PC-9 (cell line): ENCODE measurements at regions not wholly inside any gene's neighbourhood (a gene's known extent, or its start where the extent isn't known, plus 50 kb on each side); places are given as distances from the start of the nearest gene placed in this dataset.

Source experiments
- BruUV-seq: library from RNA; stranded (reverse); fragments of 400-500 nt; replicated peaks from 2 replicates; lab custom pipeline; 2021; lab: Mats Ljungman, UMichigan
- CTCF ChIA-PET: fragments of 300-600 bp; sonication (Branson Sonifier 250); formaldehyde crosslinking; loops from one replicate; lab custom pipeline; 2022; ENCODE audit warnings: antibody characterized with exemption; lab: Charles Lee
- POLR2A ChIA-PET: fragments of 300-600 bp; sonication (Branson Sonifier 250); formaldehyde crosslinking; loops from one replicate; lab custom pipeline; 2022; ENCODE audit warnings: antibody characterized with exemption; ENCODE audit not compliant: unreplicated experiment; lab: Charles Lee
- DNase-seq, 2 experiments: peaks; one replicate each; pipeline versions ENCODE4 v3.0.0 to v3.0.0-alpha.2; 2015 to 2022; ENCODE audit warnings: mixed read lengths in 1 of 2
- H2AFZ ChIP-seq: fragments of 200-600 bp; sonication (generic); 2 replicates; pipeline ENCODE4 v1.8.1; 2017; ENCODE audit warnings: antibody characterized with exemption
- H3F3A ChIP-seq: fragments of 200-600 bp; sonication (generic); 2 replicates; pipeline ENCODE4 v1.8.1; 2017; ENCODE audit warnings: antibody characterized with exemption, mild to moderate bottlenecking, low read depth; ENCODE audit not compliant: insufficient read depth
- H3K27ac ChIP-seq: fragments of 200-600 bp; sonication (generic); 2 replicates; pipeline ENCODE4 v1.6.1; 2016; ENCODE audit warnings: mixed run types
- H3K27me3 ChIP-seq: fragments of 200-600 bp; sonication (generic); 2 replicates; pipeline ENCODE4 v1.6.1; 2016; ENCODE audit warnings: low read depth, mixed run types; ENCODE audit not compliant: insufficient read depth
- H3K36me3 ChIP-seq: fragments of 200-600 bp; sonication (generic); 2 replicates; pipeline ENCODE4 v1.6.1; 2016; ENCODE audit warnings: low read depth, mixed run types
- H3K4me1 ChIP-seq: fragments of 200-600 bp; sonication (generic); replicated peaks from 2 replicates; pipeline ENCODE4 v1.6.1; 2016; ENCODE audit warnings: mixed run types; ENCODE audit not compliant: insufficient read depth
- H3K4me2 ChIP-seq: fragments of 200-600 bp; sonication (generic); 2 replicates; pipeline ENCODE4 v1.6.1; 2017; ENCODE audit warnings: mixed run types
- H3K4me3 ChIP-seq: fragments of 200-600 bp; sonication (generic); 2 replicates; pipeline ENCODE4 v1.6.1; 2016; ENCODE audit warnings: mixed run types
- H3K79me2 ChIP-seq: fragments of 200-600 bp; sonication (generic); 2 replicates; pipeline ENCODE4 v1.6.1; 2017; ENCODE audit warnings: low read depth, mixed run types
- H3K9me2 ChIP-seq: fragments of 200-600 bp; sonication (generic); 2 replicates; pipeline ENCODE4 v1.8.1; 2017; ENCODE audit warnings: mild to moderate bottlenecking; ENCODE audit not compliant: insufficient read depth
- H3K9me3 ChIP-seq: fragments of 200-600 bp; sonication (generic); 2 replicates; pipeline ENCODE4 v1.8.1; 2016; ENCODE audit warnings: low read depth; ENCODE audit not compliant: insufficient read depth
- H4K20me1 ChIP-seq: fragments of 200-600 bp; sonication (generic); 2 replicates; pipeline ENCODE4 v1.8.1; 2017; ENCODE audit not compliant: insufficient read depth
- CTCF ChIP-seq: fragments of 200-600 bp; sonication (generic); conservative IDR thresholded peaks from 2 replicates; pipeline ENCODE4 v1.6.1; 2017; ENCODE audit warnings: mixed run types, antibody characterized with exemption, mild to moderate bottlenecking, moderate library complexity
- EZH2 ChIP-seq: fragments of 200-600 bp; sonication (generic); IDR thresholded peaks from 2 replicates; pipeline ENCODE4 v1.8.0; 2017; ENCODE audit warnings: antibody characterized with exemption, low read depth
- intact Hi-C: fragments of 100-400 bp; cut with micrococcal nuclease; formaldehyde crosslinking; loops from one replicate; pipeline ENCODE4 v1.10.0; 2022; ENCODE audit not compliant: unreplicated experiment

GRCh38 chr4:125573786-125574185, 259.0 kb downstream of the FAT4 start:
- no TSS peak for BruUV-seq
- H3K79me2 ChIP-seq, result no peaks in the 10 kb centered on the region
- no peaks in the 10 kb centered on the region for H3K27me3 ChIP-seq
- intact Hi-C loops, result no loop called here
- H3K4me3 ChIP-seq, result no peak overlapping the region
- TF ChIP-seq CTCF, result no peak
- H3K27ac ChIP-seq, result no peak overlapping the region
- no peaks in the 10 kb centered on the region for H3K9me3 ChIP-seq
- no peaks in the 10 kb centered on the region; the same call in 1 of the 2 replicates for H4K20me1 ChIP-seq
- H3K4me2 ChIP-seq, result no peak overlapping the region
- no peak overlapping the region for H2AFZ ChIP-seq
- H3K36me3 ChIP-seq, result no peaks in the 10 kb centered on the region
- DNase-seq, result no peak
- CTCF ChIA-PET, result no interaction called here
- no peaks in the 10 kb centered on the region for H3K4me1 ChIP-seq
- POLR2A ChIA-PET, result interaction anchor here (0.5 kb wide), 1 partner anchor 259 kb away, joined by 3 read pairs; no protein-coding TSS in a partner anchor
- no peaks in the 10 kb centered on the region for H3F3A ChIP-seq
- H3K9me2 ChIP-seq, result no peaks in the 10 kb centered on the region

GRCh38 chr4:125582302-125582701, 267.5 kb downstream of the FAT4 start:
- H3F3A ChIP-seq, result no peaks in the 10 kb centered on the region
- no peak overlapping the region for H3K27ac ChIP-seq
- ChIA-PET POLR2A (no interaction called here), CTCF (no interaction called here)
- H3K9me3 ChIP-seq, result no peaks in the 10 kb centered on the region
- H4K20me1 ChIP-seq, result no peaks in the 10 kb centered on the region
- H3K9me2 ChIP-seq, result no peaks in the 10 kb centered on the region
- no peak overlapping the region for H3K4me2 ChIP-seq
- H3K79me2 ChIP-seq, result no peaks in the 10 kb centered on the region
- no peaks in the 10 kb centered on the region for H3K36me3 ChIP-seq
- no peaks in the 10 kb centered on the region for H3K4me1 ChIP-seq
- intact Hi-C loops, result no loop called here
- BruUV-seq, result no TSS peak
- H3K27me3 ChIP-seq, result no peaks in the 10 kb centered on the region
- H3K4me3 ChIP-seq, result no peak overlapping the region
- DNase-seq, result no peak
- TF ChIP-seq EZH2 (no peak), CTCF (no peak)
- no peak overlapping the region for H2AFZ ChIP-seq

- H3F3A ChIP-seq, result no peaks in the 10 kb centered on the region
- no peak for TF ChIP-seq CTCF
- TF ChIP-seq EZH2, result no peak
- H3K27me3 ChIP-seq, result no peaks in the 10 kb centered on the region
- no peak overlapping the region for H2AFZ ChIP-seq
- H3K79me2 ChIP-seq, result no peaks in the 10 kb centered on the region
- H3K4me2 ChIP-seq, result no peak overlapping the region
- no peaks in the 10 kb centered on the region for H3K36me3 ChIP-seq
- ChIA-PET POLR2A (no interaction called here), CTCF (no interaction called here)
- no peak overlapping the region for H3K27ac ChIP-seq
- no peak overlapping the region for H3K4me3 ChIP-seq
- no peaks in the 10 kb centered on the region for H3K4me1 ChIP-seq
- H3K9me2 ChIP-seq, result no peaks in the 10 kb centered on the region
- intact Hi-C loops, result no loop called here
- no peaks in the 10 kb centered on the region for H3K9me3 ChIP-seq
- no TSS peak for BruUV-seq
- no peaks in the 10 kb centered on the region for H4K20me1 ChIP-seq
- DNase-seq, result no peak
Observed at GRCh38 chr4:125590158-125590557, 275.4 kb downstream of the FAT4 start.
